COR-L47 (cell line): ENCODE measurements at regions not wholly inside any gene's neighbourhood (a gene's known extent, or its start where the extent isn't known, plus 50 kb on each side); places are given as distances from the start of the nearest gene placed in this dataset.

Source experiments
- DNase-seq: peaks from one replicate; lab custom pipeline; 2025; lab: John Stamatoyannopoulos, UW

- DNase-seq: no peak
These were observed 344.9 kb downstream of the EFNA5 start for GRCh38 chr5:107325866-107326265.

GRCh38 chr5:107324809-107325208, 345.9 kb downstream of the EFNA5 start:
- no peak for DNase-seq

- DNase-seq: no peak
These were observed 346.7 kb downstream of the EFNA5 start for GRCh38 chr5:107324071-107324470.

GRCh38 chr5:107323536-107323935, 347.2 kb downstream of the EFNA5 start:
- DNase-seq: no peak

GRCh38 chr5:107322936-107323335, 347.8 kb downstream of the EFNA5 start:
- no peak for DNase-seq

- DNase-seq: no peak
These were observed 348.8 kb downstream of the EFNA5 start for GRCh38 chr5:107321906-107322305.

- DNase-seq: no peak
These were observed 349.9 kb downstream of the EFNA5 start for GRCh38 chr5:107320846-107321245.

- DNase-seq: no peak
These were observed 350.4 kb downstream of the EFNA5 start for GRCh38 chr5:107320376-107320775.

- no peak for DNase-seq
These were observed 350.8 kb downstream of the EFNA5 start for GRCh38 chr5:107319901-107320300.

GRCh38 chr5:107314330-107314729, 356.4 kb downstream of the EFNA5 start:
- no peak for DNase-seq

GRCh38 chr5:107313921-107314320, 356.8 kb downstream of the EFNA5 start:
- DNase-seq: no peak

GRCh38 chr5:107313098-107313497, 357.6 kb downstream of the EFNA5 start:
- no peak for DNase-seq

- no peak for DNase-seq
These were observed 360.6 kb downstream of the EFNA5 start for GRCh38 chr5:107310181-107310580.

- no peak for DNase-seq
These were observed 364.1 kb downstream of the EFNA5 start for GRCh38 chr5:107306594-107306993.

- DNase-seq: no peak
These were observed 364.7 kb downstream of the EFNA5 start for GRCh38 chr5:107306002-107306401.

GRCh38 chr5:107304684-107305083, 366.1 kb downstream of the EFNA5 start:
- no peak for DNase-seq

- DNase-seq: no peak
These were observed 367.4 kb downstream of the EFNA5 start for GRCh38 chr5:107303171-107303968.

GRCh38 chr5:107302441-107302840, 368.3 kb downstream of the EFNA5 start:
- DNase-seq: no peak

GRCh38 chr5:107301999-107302398, 368.7 kb downstream of the EFNA5 start:
- no peak for DNase-seq

GRCh38 chr5:107300721-107301327, 369.9 kb downstream of the EFNA5 start:
- DNase-seq: no peak

GRCh38 chr5:107296572-107296971, 374.2 kb downstream of the EFNA5 start:
- peak; percentile 35 for DNase-seq

GRCh38 chr5:107295914-107296313, 374.8 kb downstream of the EFNA5 start:
- DNase-seq: peak; percentile 27

- no peak for DNase-seq
These were observed 376.1 kb downstream of the EFNA5 start for GRCh38 chr5:107294669-107295068.

- DNase-seq: no peak
These were observed 376.6 kb downstream of the EFNA5 start for GRCh38 chr5:107294211-107294550.
